CD4-positive, alpha-beta memory T cell (primary cell): ENCODE measurements at regions not wholly inside any gene's neighbourhood (a gene's known extent, or its start where the extent isn't known, plus 50 kb on each side); places are given as distances from the start of the nearest gene placed in this dataset.

Experiments used
- CTCF ChIA-PET: fragments of 350-600 bp; sonication (Branson Sonifier 250); formaldehyde crosslinking; loops from one replicate; lab custom pipeline; 2021; ENCODE audit warnings: inconsistent platforms; ENCODE audit not compliant: partially characterized antibody; lab: Charles Lee
- POLR2A ChIA-PET: fragments of 350-600 bp; sonication (Branson Sonifier 250); formaldehyde crosslinking; loops from one replicate; lab custom pipeline; 2021; ENCODE audit not compliant: partially characterized antibody; lab: Charles Lee
- DNase-seq, 5 donors: peaks; one replicate each; pipeline versions ENCODE4 v3.0.0 to v3.0.0-alpha.2; 2020 to 2022; ENCODE audit warnings: mixed read lengths in 1 of 5
- H3K27ac ChIP-seq: one replicate; pipeline ENCODE4 v1.7.0; 2013; ENCODE audit warnings: low read depth, low read length
- H3K27me3 ChIP-seq: 2 replicates; pipeline ENCODE4 v1.7.0; 2013; ENCODE audit warnings: mild to moderate bottlenecking, low read length, moderate library complexity; ENCODE audit not compliant: insufficient read depth
- H3K36me3 ChIP-seq: 2 replicates; pipeline ENCODE4 v1.7.0; 2013; ENCODE audit warnings: mild to moderate bottlenecking, low read length, moderate library complexity; ENCODE audit not compliant: insufficient read depth
- H3K4me1 ChIP-seq: 2 replicates; pipeline ENCODE4 v1.7.0; 2013; ENCODE audit warnings: mild to moderate bottlenecking, low read length, moderate library complexity; ENCODE audit not compliant: insufficient read depth
- H3K4me3 ChIP-seq, 2 donors: one replicate each; pipeline ENCODE4 v1.7.0; 2013; ENCODE audit warnings: low read length in 2 of 2, mild to moderate bottlenecking in 1 of 2
- H3K9me3 ChIP-seq, 2 donors: one replicate each; pipeline ENCODE4 v1.7.0; 2013; ENCODE audit warnings: low read length in 2 of 2, control low read depth in 1 of 2; ENCODE audit not compliant: control insufficient read depth in 1 of 2
- H3K27ac Mint-ChIP-seq, 7 donors: one replicate each; pipeline ENCODE4 v1.8.0; 2020 to 2021; ENCODE audit warnings: mixed read lengths in 7 of 7, mild to moderate bottlenecking in 6 of 7, inconsistent platforms in 3 of 7, moderate library complexity in 3 of 7
- H3K27me3 Mint-ChIP-seq, 2 donors: one replicate each; pipeline ENCODE4 v1.8.0; 2020 to 2021; ENCODE audit warnings: mixed read lengths in 2 of 2
- H3K36me3 Mint-ChIP-seq, 2 donors: one replicate each; pipeline ENCODE4 v1.8.0; 2020 to 2021; ENCODE audit warnings: mixed read lengths in 2 of 2, inconsistent platforms in 1 of 2, mild to moderate bottlenecking in 1 of 2
- H3K4me1 Mint-ChIP-seq, 4 donors: one replicate each; pipeline ENCODE4 v1.8.0; 2020 to 2021; ENCODE audit warnings: mixed read lengths in 4 of 4, mild to moderate bottlenecking in 1 of 4
- H3K4me3 Mint-ChIP-seq, 8 donors: one replicate each; pipeline ENCODE4 v1.8.0; 2020 to 2021; ENCODE audit warnings: mixed read lengths in 8 of 8, mild to moderate bottlenecking in 7 of 8, moderate library complexity in 6 of 8, inconsistent platforms in 3 of 8
- H3K9me3 Mint-ChIP-seq, 8 donors: one replicate each; pipeline ENCODE4 v1.8.0; 2020 to 2021; ENCODE audit warnings: mixed read lengths in 8 of 8, mild to moderate bottlenecking in 5 of 8, inconsistent platforms in 3 of 8, moderate library complexity in 1 of 8
- intact Hi-C: fragments of 100-400 bp; cut with micrococcal nuclease; formaldehyde crosslinking; loops from one replicate; pipeline ENCODE4 v1.15.1; 2023

DNA sequence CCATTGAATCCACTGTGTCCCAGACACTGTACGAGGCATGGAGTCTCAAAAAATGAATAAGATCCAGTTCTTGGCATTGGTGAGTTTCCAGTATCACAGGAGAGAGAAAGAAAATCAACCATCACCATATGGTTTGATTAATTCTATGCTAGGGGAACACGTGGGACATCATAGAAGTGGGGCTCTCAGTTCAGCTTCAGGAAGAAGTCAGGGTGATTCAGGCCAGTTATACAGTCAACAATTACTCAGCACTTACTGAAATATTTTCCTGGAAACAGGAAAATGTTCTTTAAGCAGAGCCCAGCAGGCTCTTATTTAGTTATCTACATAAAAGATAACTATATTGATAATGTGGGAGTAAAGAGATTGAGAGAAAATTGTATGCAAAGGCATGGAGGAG, 407.2 kb downstream of the NOVA1 start:
- H3K4me3 Mint-ChIP-seq, result no peak overlapping the region
- POLR2A ChIA-PET, result no interaction called here

DNA sequence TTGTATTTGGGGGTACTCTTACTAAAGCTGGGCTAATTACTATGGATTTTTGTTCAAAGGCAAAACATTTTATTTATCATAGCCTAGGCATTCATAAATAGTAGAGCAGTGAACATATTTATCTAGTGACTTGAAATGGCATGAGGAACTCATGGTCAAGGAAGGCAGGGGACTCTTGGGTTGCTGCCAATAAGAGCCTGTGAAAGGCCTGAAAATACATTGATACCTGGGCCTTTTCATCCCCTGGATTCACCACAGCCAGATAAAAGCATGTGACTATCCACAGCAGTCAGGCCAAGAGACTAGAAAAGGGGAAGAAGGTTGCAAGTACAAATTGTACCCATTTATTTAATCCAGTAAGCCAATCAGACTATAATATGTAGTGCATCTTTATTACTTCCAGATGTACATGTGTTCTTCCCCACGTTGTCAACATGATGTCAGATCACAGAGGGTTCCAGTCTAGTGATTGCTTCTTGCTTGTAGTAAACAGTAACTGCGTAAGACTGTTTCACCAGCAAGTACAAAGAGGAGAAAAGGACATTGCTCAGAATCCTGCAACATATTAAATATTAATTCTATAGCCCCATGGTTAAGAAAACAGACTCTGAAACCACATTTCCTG, 409.7 kb downstream of the NOVA1 start:
- ChIA-PET POLR2A (no interaction called here), CTCF (no interaction called here)
- intact Hi-C loops, result no loop called here
- no peaks in the 10 kb centered on the region for H3K36me3 Mint-ChIP-seq
- no peak for DNase-seq
- H3K9me3 ChIP-seq, result peaks cover 0 to 5% of the 10 kb centered on the region in 2 donors
- no peak overlapping the region for H3K4me3 ChIP-seq
- no peaks in the 10 kb centered on the region for H3K4me1 ChIP-seq
- H3K9me3 Mint-ChIP-seq, result peaks cover 3 to 27% (median 11%) of the 10 kb centered on the region in 8 donors
- H3K27ac ChIP-seq, result no peak overlapping the region
- no peak overlapping the region for H3K4me3 Mint-ChIP-seq
- H3K27me3 ChIP-seq, result no peaks in the 10 kb centered on the region
- H3K4me1 Mint-ChIP-seq, result no peaks in the 10 kb centered on the region
- H3K27ac Mint-ChIP-seq, result no peak overlapping the region
- no peaks in the 10 kb centered on the region for H3K36me3 ChIP-seq
- no peaks in the 10 kb centered on the region for H3K27me3 Mint-ChIP-seq

More for the DNA sequence above, 407.2 kb downstream of the NOVA1 start:
- Histone ChIP-seq H3K27ac (no peak overlapping the region), H3K4me3 (no peak overlapping the region), H3K36me3 (no peaks in the 10 kb centered on the region), H3K27me3 (no peaks in the 10 kb centered on the region), H3K9me3 (peaks cover 0 to 5% of the 10 kb centered on the region in 2 donors), H3K4me1 (no peaks in the 10 kb centered on the region)
- no peaks in the 10 kb centered on the region for H3K4me1 Mint-ChIP-seq
- no peaks in the 10 kb centered on the region for H3K27me3 Mint-ChIP-seq
- CTCF ChIA-PET, result no interaction called here
- H3K9me3 Mint-ChIP-seq, result peaks cover 4 to 31% (median 10%) of the 10 kb centered on the region in 8 donors
- intact Hi-C loops, result no loop called here
- H3K27ac Mint-ChIP-seq, result no peak overlapping the region
- no peaks in the 10 kb centered on the region for H3K36me3 Mint-ChIP-seq
- DNase-seq, result no peak

DNA sequence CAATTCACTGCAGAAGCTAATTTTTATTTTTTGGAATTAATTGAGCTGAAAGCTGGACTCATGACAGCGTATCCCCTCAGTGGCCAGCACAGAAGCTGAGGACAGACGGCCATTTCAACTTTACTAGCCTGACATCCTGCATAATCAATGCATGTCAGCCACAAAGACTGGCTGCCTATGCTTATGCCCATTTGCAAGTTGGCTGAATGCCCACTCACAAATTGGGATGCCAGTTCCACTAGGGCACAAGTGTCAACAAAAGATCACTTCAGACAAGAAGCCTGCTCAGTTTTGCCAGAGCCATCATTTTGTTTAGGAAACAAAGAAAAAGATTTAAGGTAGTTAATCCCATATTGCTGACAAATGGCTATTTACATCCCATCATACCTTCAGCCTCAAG, 417.6 kb downstream of the NOVA1 start:
- Mint-ChIP-seq H3K27me3 (no peaks in the 10 kb centered on the region), H3K9me3 (peaks cover 3 to 22% (median 12%) of the 10 kb centered on the region in 8 donors), H3K4me1 (no peaks in the 10 kb centered on the region), H3K27ac (no peak overlapping the region), H3K36me3 (no peaks in the 10 kb centered on the region), H3K4me3 (no peak overlapping the region)
- intact Hi-C loops, result no loop called here
- Histone ChIP-seq H3K4me1 (no peaks in the 10 kb centered on the region), H3K36me3 (no peaks in the 10 kb centered on the region), H3K9me3 (no peaks in the 10 kb centered on the region), H3K27me3 (no peaks in the 10 kb centered on the region), H3K27ac (no peak overlapping the region), H3K4me3 (no peak overlapping the region)
- CTCF ChIA-PET, result no interaction called here
- POLR2A ChIA-PET, result no interaction called here
- DNase-seq, result no peak

DNA sequence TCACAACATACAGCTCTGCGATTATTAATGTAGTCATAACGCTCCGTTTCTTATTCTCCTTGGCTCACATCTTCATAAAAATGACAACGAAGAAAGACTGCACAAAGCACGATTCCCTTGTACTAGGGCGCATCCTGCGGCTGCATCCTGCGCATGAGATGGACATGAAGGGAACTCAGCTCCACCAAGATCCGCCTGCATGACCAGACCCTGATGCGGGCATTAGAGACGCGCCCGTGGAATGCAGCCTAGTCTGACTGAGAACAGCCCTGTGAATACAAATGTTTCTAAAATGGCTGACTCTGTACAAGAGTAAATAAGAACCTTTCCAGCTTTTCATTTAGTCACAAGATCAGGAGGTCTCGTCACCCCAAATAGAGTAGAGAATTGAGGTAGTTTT, 422.2 kb downstream of the NOVA1 start:
- Mint-ChIP-seq H3K36me3 (no peaks in the 10 kb centered on the region), H3K4me3 (no peak overlapping the region), H3K9me3 (peaks cover 0 to 33% (median 7%) of the 10 kb centered on the region in 8 donors), H3K4me1 (no peaks in the 10 kb centered on the region), H3K27me3 (no peaks in the 10 kb centered on the region), H3K27ac (no peak overlapping the region)
- H3K4me3 ChIP-seq, result no peak overlapping the region
- H3K4me1 ChIP-seq, result no peaks in the 10 kb centered on the region
- CTCF ChIA-PET, result no interaction called here
- DNase-seq, result no peak
- no peaks in the 10 kb centered on the region for H3K27me3 ChIP-seq
- POLR2A ChIA-PET, result no interaction called here
- intact Hi-C loops, result no loop called here
- peaks cover 0 to 10% of the 10 kb centered on the region in 2 donors for H3K9me3 ChIP-seq
- H3K36me3 ChIP-seq, result no peaks in the 10 kb centered on the region
- H3K27ac ChIP-seq, result no peak overlapping the region

DNA sequence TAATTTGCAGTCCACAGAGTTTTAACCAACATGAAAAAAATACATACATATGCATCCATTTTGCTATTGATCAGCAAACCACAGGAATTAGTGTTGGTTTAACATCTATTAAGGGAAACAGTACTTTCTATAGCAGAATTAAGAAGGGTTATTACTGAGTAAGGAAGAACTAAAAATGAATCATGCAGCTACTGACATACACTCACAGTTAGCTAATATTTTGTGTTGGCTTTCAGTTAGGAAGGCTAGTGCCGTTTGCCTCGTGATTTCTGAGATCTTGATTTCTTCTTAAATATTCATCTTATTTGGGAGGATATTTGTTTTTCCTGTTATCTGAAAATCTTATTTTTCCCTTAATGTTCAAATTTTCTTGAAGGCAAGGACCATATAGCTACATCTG, 423.4 kb downstream of the NOVA1 start:
- no peak overlapping the region for H3K27ac Mint-ChIP-seq
- no peak overlapping the region for H3K4me3 Mint-ChIP-seq
- Histone ChIP-seq H3K27me3 (no peaks in the 10 kb centered on the region), H3K27ac (no peak overlapping the region), H3K4me3 (no peak overlapping the region), H3K36me3 (no peaks in the 10 kb centered on the region), H3K4me1 (no peaks in the 10 kb centered on the region), H3K9me3 (peaks cover 0 to 14% of the 10 kb centered on the region in 2 donors)
- CTCF ChIA-PET, result no interaction called here
- no peak for DNase-seq
- intact Hi-C loops, result no loop called here
- no peaks in the 10 kb centered on the region for H3K36me3 Mint-ChIP-seq
- H3K4me1 Mint-ChIP-seq, result no peaks in the 10 kb centered on the region
- POLR2A ChIA-PET, result no interaction called here
- no peaks in the 10 kb centered on the region for H3K27me3 Mint-ChIP-seq
- peaks cover 0 to 32% (median 6%) of the 10 kb centered on the region in 8 donors for H3K9me3 Mint-ChIP-seq

DNA sequence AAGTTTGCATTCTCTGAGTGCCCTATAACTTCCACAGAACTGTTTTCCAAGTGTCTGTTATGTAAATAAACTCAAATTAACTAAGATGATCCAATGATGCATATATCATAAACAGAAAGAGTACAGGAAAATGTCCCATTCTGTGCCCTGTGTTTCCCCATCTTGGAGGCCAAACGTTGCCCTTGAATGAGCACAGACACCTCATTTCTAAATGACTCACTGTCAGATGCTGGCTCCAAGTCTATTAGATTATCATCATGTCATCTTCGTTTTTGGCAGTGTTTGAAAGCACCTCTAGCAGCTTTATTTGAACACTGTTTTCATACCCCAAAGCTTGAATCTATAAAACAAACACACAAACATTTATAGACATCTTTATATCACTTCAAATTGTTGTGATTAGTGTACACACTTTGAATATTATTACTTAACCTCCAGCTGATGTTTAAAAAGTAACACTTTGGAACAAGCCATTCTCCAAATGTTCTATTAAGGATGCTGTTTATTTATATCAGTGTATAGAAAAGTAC, 424.2 kb downstream of the NOVA1 start:
- peaks cover 0 to 14% of the 10 kb centered on the region in 2 donors for H3K9me3 ChIP-seq
- ChIA-PET POLR2A (no interaction called here), CTCF (no interaction called here)
- no peak overlapping the region for H3K27ac ChIP-seq
- Mint-ChIP-seq H3K36me3 (no peaks in the 10 kb centered on the region), H3K9me3 (peaks cover 0 to 29% (median 6%) of the 10 kb centered on the region in 8 donors), H3K27me3 (no peaks in the 10 kb centered on the region), H3K4me1 (no peaks in the 10 kb centered on the region), H3K27ac (no peak overlapping the region), H3K4me3 (no peak overlapping the region)
- no peak overlapping the region for H3K4me3 ChIP-seq
- no peak for DNase-seq
- intact Hi-C loops, result no loop called here
- no peaks in the 10 kb centered on the region for H3K36me3 ChIP-seq
- H3K4me1 ChIP-seq, result no peaks in the 10 kb centered on the region
- H3K27me3 ChIP-seq, result no peaks in the 10 kb centered on the region

DNA sequence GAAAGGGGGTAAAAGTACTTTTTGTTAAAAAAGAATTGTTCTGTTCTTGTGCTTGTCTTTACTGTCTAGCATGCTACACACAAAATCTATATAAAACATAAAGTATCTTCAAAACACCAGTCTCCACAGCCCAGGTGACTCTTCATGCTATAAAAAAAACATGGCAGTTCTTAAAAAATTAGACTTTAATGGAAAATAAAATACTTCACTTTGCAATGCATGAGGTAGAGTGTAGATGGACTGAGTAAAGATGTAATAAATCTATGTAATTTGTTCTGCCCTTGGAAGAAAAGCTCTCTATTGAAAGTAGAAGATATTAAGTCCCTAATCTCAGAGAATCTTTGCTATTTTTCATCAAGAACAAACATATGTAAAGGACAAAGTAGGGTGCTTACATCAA, 425.4 kb downstream of the NOVA1 start:
- Mint-ChIP-seq H3K27me3 (no peaks in the 10 kb centered on the region), H3K36me3 (no peaks in the 10 kb centered on the region), H3K27ac (no peak overlapping the region), H3K4me1 (no peaks in the 10 kb centered on the region), H3K9me3 (peaks cover 0 to 26% (median 8%) of the 10 kb centered on the region in 8 donors), H3K4me3 (no peak overlapping the region)
- H3K4me3 ChIP-seq, result no peak overlapping the region
- no peaks in the 10 kb centered on the region for H3K36me3 ChIP-seq
- H3K4me1 ChIP-seq, result no peaks in the 10 kb centered on the region
- intact Hi-C loops, result no loop called here
- no peak overlapping the region for H3K27ac ChIP-seq
- DNase-seq, result no peak
- ChIA-PET POLR2A (no interaction called here), CTCF (no interaction called here)
- no peaks in the 10 kb centered on the region for H3K27me3 ChIP-seq
- peaks cover 0 to 14% of the 10 kb centered on the region in 2 donors for H3K9me3 ChIP-seq
